H1 (cell line): ENCODE measurements at regions not wholly inside any gene's neighbourhood (a gene's known extent, or its start where the extent isn't known, plus 50 kb on each side); places are given as distances from the start of the nearest gene placed in this dataset.
"Not testable (repeated sequence)": the region's sequence is repeated elsewhere in the genome, so short reads cannot be mapped to it uniquely, and the experiment has no call there.

ENCODE experiments used
- CTCF ChIP-seq, 3 experiments: IDR thresholded peaks; 1 replicate in 2 of 3; 2 replicates in 1 of 3; pipeline versions ENCODE4 v1.5.1 to v1.6.1; 2011; ENCODE audit warnings: low read length in 3 of 3, mild to moderate bottlenecking in 3 of 3, inconsistent platforms in 2 of 3, low read depth in 1 of 3, moderate library complexity in 1 of 3; ENCODE audit not compliant: insufficient read depth in 1 of 3; ENCODE audit errors: control extremely low read depth in 1 of 3
- EZH2 ChIP-seq: fragments of 200-600 bp; sonication (generic); IDR thresholded peaks from 2 replicates; pipeline ENCODE4 v1.7.1; 2012; ENCODE audit warnings: low read depth, mild to moderate bottlenecking, moderate library complexity, low read length, inconsistent platforms; ENCODE audit not compliant: severe bottlenecking
- GABPA ChIP-seq: IDR thresholded peaks from 2 replicates; pipeline ENCODE4 v1.6.1; 2011; ENCODE audit warnings: mild to moderate bottlenecking, low read length, moderate library complexity, borderline replicate concordance; ENCODE audit not compliant: insufficient read depth
- KDM1A ChIP-seq: fragments of 200-600, 300-600 bp; sonication (generic); IDR thresholded peaks from 2 replicates; pipeline ENCODE4 v1.7.1; 2016; ENCODE audit warnings: mild to moderate bottlenecking, low read length, borderline replicate concordance
- MAX ChIP-seq: IDR thresholded peaks from 2 replicates; pipeline ENCODE4 v1.6.1; 2012; ENCODE audit warnings: inconsistent platforms
- NRF1 ChIP-seq: IDR thresholded peaks from 2 replicates; pipeline ENCODE4 v1.6.1; 2011; ENCODE audit warnings: mild to moderate bottlenecking, low read depth, low read length, improper control_type of control experiment
- RAD21 ChIP-seq, 2 experiments: IDR thresholded peaks in 1 of 2; conservative IDR thresholded peaks in 1 of 2; 2 replicates each; pipeline ENCODE4 v1.6.1; 2011; ENCODE audit warnings: low read depth in 2 of 2, low read length in 2 of 2, improper control_type of control experiment in 1 of 2, inconsistent platforms in 1 of 2, mild to moderate bottlenecking in 1 of 2, moderate library complexity in 1 of 2
- SP2 ChIP-seq: IDR thresholded peaks from 2 replicates; pipeline ENCODE4 v1.6.1; 2012; ENCODE audit warnings: mild to moderate bottlenecking, low read length, inconsistent platforms
- SRF ChIP-seq: IDR thresholded peaks from 2 replicates; pipeline ENCODE4 v1.6.1; 2011; ENCODE audit warnings: mild to moderate bottlenecking, low read depth, low read length, moderate library complexity

GRCh38 chr7:79594671-79595070 lies 141.2 kb upstream of the MAGI2 start:
- not testable (repeated sequence) for TF ChIP-seq RAD21 (IDR thresholded peaks at IDR 0.05 in 1 of 2, conservative IDR thresholded peaks at IDR 0.05 in 1 of 2; ENCODE audit: low read depth in 2 of 2, low read length in 2 of 2); CTCF (IDR thresholded peaks at IDR 0.05; ENCODE audit: control extremely low read depth in 1 of 3, insufficient read depth in 1 of 3, low read depth in 1 of 3, low read length in 3 of 3); NRF1; EZH2; MAX; GABPA; KDM1A; SRF; SP2
